ENCODE measurements at regions not wholly inside any gene's neighbourhood (a gene's known extent, or its start where the extent isn't known, plus 50 kb on each side); places are given as distances from the start of the nearest gene placed in this dataset.
A peak's percentile ranks its signal among the peaks of the same experiment; 100 is the strongest.

GRCh38 chr3:59566481-59566975 lies 516.7 kb upstream of the CFAP20DC start (continued):
- no peak for TF ChIP-seq NFYA (IDR thresholded peaks at IDR 0.05; ENCODE audit: borderline replicate concordance, low read depth, low read length)
- TF ChIP-seq SMARCA5 (IDR thresholded peaks at IDR 0.05): 0 out of 2 replicates have a peak, but pooled peaks have one; percentile 17
- TF ChIP-seq TARDBP (IDR thresholded peaks at IDR 0.05; ENCODE audit: borderline replicate concordance): no peak
- TF ChIP-seq TCF7 (IDR thresholded peaks at IDR 0.05; ENCODE audit: borderline replicate concordance): peak; percentile 48; the same call in 1 of the 2 replicates
- peak; percentile 88 to 92 for TF ChIP-seq IKZF2 (IDR thresholded peaks at IDR 0.05)
- peak; percentile 73 for TF ChIP-seq NR2F1 (conservative IDR thresholded peaks at IDR 0.05)
- peak; percentile 77 for TF ChIP-seq CREM (IDR thresholded peaks at IDR 0.05; ENCODE audit: low read depth)
- TF ChIP-seq MTA2 (IDR thresholded peaks at IDR 0.05; ENCODE audit: low read depth): peak; percentile 96
- TF ChIP-seq BACH1 (IDR thresholded peaks at IDR 0.05; ENCODE audit: borderline replicate concordance): peak; percentile 57; the same call in 1 of the 2 replicates
- TF ChIP-seq IRF4 (IDR thresholded peaks at IDR 0.05; ENCODE audit: low read depth, low read length): peak; percentile 49; the same call in 1 of the 2 replicates
- no peak for TF ChIP-seq SIX5 (IDR thresholded peaks at IDR 0.05; ENCODE audit: low read depth, low read length, severe bottlenecking)
- peak; percentile 87 for TF ChIP-seq NFIC (IDR thresholded peaks at IDR 0.05; ENCODE audit: low read depth, low read length)
- TF ChIP-seq EP300 (IDR thresholded peaks at IDR 0.05; ENCODE audit: borderline replicate concordance in 1 of 2, control insufficient read depth in 1 of 2, low read depth in 2 of 2, low read length in 2 of 2): peak; percentile 87 to 93; a peak in 3 of 4 replicates
- TF ChIP-seq RCOR1 (conservative IDR thresholded peaks at IDR 0.05; ENCODE audit: low read depth, low read length): no peak
- 0 out of 2 replicates have a peak, but pooled peaks have one; percentile 24 for TF ChIP-seq CBFB (IDR thresholded peaks at IDR 0.05; ENCODE audit: low read depth)
- TF ChIP-seq IKZF1 (conservative IDR thresholded peaks at IDR 0.05): peak; percentile 82
- no peak for TF ChIP-seq ZBTB33 (IDR thresholded peaks at IDR 0.05)
- peak; percentile 63; the same call in 1 of the 2 replicates for TF ChIP-seq RAD51 (IDR thresholded peaks at IDR 0.05)
- TF ChIP-seq RB1 (IDR thresholded peaks at IDR 0.05; ENCODE audit: borderline replicate concordance): no peak
- TF ChIP-seq, protein P1, sequence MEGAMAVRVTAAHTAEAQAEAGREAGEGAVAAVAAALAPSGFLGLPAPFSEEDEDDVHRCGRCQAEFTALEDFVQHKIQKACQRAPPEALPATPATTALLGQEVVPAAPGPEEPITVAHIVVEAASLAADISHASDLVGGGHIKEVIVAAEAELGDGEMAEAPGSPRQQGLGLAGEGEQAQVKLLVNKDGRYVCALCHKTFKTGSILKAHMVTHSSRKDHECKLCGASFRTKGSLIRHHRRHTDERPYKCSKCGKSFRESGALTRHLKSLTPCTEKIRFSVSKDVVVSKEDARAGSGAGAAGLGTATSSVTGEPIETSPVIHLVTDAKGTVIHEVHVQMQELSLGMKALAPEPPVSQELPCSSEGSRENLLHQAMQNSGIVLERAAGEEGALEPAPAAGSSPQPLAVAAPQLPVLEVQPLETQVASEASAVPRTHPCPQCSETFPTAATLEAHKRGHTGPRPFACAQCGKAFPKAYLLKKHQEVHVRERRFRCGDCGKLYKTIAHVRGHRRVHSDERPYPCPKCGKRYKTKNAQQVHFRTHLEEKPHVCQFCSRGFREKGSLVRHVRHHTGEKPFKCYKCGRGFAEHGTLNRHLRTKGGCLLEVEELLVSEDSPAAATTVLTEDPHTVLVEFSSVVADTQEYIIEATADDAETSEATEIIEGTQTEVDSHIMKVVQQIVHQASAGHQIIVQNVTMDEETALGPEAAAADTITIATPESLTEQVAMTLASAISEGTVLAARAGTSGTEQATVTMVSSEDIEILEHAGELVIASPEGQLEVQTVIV (IDR thresholded peaks at IDR 0.05; ENCODE audit: borderline replicate concordance, partially characterized antibody): no peak
- peak; percentile 66 for TF ChIP-seq BMI1 (IDR thresholded peaks at IDR 0.05; ENCODE audit: borderline replicate concordance)
- peak; percentile 83; the same call in 1 of the 2 replicates for TF ChIP-seq FOXM1 (IDR thresholded peaks at IDR 0.05; ENCODE audit: low read depth, low read length)
- TF ChIP-seq, protein P2, sequence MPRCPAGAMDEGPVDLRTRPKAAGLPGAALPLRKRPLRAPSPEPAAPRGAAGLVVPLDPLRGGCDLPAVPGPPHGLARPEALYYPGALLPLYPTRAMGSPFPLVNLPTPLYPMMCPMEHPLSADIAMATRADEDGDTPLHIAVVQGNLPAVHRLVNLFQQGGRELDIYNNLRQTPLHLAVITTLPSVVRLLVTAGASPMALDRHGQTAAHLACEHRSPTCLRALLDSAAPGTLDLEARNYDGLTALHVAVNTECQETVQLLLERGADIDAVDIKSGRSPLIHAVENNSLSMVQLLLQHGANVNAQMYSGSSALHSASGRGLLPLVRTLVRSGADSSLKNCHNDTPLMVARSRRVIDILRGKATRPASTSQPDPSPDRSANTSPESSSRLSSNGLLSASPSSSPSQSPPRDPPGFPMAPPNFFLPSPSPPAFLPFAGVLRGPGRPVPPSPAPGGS (IDR thresholded peaks at IDR 0.05; ENCODE audit: borderline replicate concordance, insufficient read depth, low read depth, low read length, poor library complexity, severe bottlenecking): peak; percentile 14
- no peak for TF ChIP-seq HCFC1 (IDR thresholded peaks at IDR 0.05; ENCODE audit: low read length)
- TF ChIP-seq ZNF207 (IDR thresholded peaks at IDR 0.05; ENCODE audit: borderline replicate concordance): no peak
- TF ChIP-seq JUNB (IDR thresholded peaks at IDR 0.05): peak; percentile 93
- TF ChIP-seq ZBED1 (IDR thresholded peaks at IDR 0.05; ENCODE audit: borderline replicate concordance): peak; percentile 85
- 0 out of 4 replicates have a peak, but pooled peaks of 1 of the 2 experiments have one; percentile 2 for TF ChIP-seq SRF (IDR thresholded peaks at IDR 0.05; ENCODE audit: low read depth in 2 of 2, low read length in 2 of 2)
- TF ChIP-seq STAT1 (conservative IDR thresholded peaks at IDR 0.05): no peak
